GM23248 (cell line): ENCODE measurements at regions not wholly inside any gene's neighbourhood (a gene's known extent, or its start where the extent isn't known, plus 50 kb on each side); places are given as distances from the start of the nearest gene placed in this dataset.

ENCODE experiments used
- EZH2 ChIP-seq: fragments of 200-600 bp; sonication (generic); IDR thresholded peaks from 2 replicates; pipeline ENCODE4 v1.6.1; 2018; ENCODE audit warnings: antibody characterized with exemption, mild to moderate bottlenecking; ENCODE audit not compliant: insufficient read depth, poor library complexity, severe bottlenecking
- EZH2phosphoT487 ChIP-seq: fragments of 200-600 bp; sonication (generic); IDR thresholded peaks from 2 replicates; pipeline ENCODE4 v1.6.1; 2018; ENCODE audit warnings: antibody characterized with exemption, moderate library complexity, mild to moderate bottlenecking, low read depth; ENCODE audit not compliant: insufficient read depth

GRCh38 chr18:47611649-47612048 lies 318.8 kb downstream of the SMAD2 start:
- TF ChIP-seq EZH2 (no peak), EZH2phosphoT487 (no peak)
